Forelimb muscle (tissue), 1 donor: ENCODE measurements at regions not wholly inside any gene's neighbourhood (a gene's known extent, or its start where the extent isn't known, plus 50 kb on each side); places are given as distances from the start of the nearest gene placed in this dataset.

Experiments used
- DNase-seq: peaks from one replicate; pipeline ENCODE4 v3.0.0-alpha.2; 2013; ENCODE audit warnings: low read depth

DNA sequence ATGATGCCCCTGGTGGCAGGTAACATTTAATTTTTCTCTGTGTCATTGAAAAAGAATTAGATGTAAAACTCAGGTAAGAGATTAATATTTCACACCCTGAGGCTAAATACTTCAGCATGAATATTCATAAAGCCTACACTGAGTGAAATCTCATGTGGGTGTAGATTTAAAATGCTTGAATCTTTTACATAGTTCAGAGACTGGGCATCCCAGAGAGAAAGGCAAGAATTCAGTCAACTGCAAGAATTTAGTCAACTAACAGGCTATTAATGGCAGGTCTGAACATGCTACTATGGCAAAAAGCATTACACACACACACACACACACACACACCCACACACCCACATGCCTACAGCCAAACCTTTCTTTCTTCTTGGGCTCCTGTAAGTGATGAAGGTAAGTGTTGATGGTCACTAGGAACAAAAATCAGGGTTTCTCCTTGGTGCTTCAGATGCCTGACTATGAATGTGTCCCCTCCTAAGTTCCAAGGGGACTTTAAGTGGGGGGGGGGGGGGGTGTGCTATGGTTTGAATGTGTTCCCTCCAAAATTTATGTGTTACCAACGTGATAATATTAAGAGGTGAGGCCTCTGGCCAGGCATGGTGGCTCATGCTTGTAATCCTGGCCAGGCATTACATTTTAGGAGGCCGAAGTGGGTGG, 63.7 kb upstream of the PSMD7 start:
- no peak for DNase-seq

DNA sequence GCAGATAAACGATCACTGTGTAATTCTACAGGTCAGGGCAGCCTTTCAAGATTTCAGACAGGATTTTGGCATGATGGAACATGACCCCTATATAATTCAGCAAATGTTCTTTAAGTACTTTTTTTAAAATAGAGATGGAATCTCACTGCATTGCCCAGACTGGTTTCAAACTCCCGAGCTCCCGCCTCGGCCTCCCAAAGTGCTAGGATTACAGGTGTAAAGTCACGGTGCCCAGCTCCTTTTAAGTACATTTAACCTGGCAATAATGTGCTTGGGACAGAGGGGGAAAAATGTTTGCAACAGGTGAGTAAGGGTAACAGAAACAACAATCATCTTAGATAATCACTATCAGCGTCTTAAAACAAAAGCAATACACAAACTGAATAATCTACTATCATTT, 66.5 kb upstream of the PSMD7 start:
- DNase-seq: no peak

DNA sequence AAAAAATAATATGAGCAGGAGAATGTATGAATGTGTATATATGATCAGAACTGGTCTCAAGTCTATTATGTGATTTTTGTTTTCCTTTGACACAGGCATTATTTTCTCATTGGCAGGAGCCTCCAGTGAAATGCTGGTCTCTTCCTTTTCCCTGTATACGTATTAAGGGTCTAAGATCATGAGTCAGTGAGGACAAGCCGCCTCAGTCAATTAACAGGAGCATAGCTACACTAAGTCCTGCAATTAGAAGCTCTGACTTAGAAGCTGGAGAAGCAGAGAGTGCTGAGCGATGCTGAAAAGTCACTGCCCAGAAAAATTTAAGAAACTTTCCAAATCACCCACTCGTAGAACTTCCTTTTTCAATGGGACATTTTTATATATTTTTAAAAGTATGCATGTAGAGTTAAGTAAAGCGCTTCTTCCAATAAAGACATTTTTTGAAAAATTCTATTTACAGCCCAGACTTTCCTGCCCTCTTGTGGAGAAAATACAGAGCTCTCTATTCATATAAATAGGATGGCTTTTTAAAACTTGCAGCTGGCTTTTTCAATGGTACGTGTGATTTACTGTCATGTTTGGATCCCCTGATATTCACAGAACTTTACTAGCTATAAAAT, 70.2 kb upstream of the PSMD7 start:
- DNase-seq: peak; percentile 32

DNA sequence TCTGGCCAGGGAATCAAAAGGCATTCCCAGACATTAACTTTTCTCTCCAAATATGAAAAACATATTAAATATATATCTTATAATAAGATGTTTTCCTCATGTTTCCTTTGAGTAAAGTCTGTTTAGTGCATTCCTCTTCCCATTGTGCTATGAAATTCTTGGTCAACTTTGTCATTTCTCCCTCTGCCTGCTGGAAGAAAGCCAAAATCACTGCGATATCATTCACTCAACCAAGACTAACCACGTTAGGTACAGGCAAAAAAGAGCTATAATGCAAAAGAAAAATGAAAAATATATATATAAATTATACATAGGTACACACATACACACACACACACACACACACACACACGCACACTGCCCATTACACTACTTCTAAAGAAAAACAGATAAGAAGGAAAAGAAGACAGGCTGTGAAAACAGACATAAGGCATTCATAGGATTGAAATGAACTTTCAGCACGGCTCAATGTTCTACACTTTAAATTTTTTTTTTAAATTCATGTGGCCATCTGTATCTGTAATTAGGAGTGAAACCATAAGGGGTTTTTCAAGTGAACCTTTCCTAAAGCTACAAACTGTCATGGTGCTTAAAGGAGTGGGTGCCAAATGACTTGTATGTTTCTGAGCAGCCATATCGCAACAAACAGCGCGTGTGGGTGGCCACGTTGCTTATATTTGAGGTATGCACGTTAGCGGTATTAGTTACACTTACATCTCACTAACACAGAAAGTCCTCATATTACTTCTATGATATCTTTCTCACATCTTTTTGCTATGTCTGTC, 71.6 kb upstream of the PSMD7 start:
- peak; percentile 28 for DNase-seq

DNA sequence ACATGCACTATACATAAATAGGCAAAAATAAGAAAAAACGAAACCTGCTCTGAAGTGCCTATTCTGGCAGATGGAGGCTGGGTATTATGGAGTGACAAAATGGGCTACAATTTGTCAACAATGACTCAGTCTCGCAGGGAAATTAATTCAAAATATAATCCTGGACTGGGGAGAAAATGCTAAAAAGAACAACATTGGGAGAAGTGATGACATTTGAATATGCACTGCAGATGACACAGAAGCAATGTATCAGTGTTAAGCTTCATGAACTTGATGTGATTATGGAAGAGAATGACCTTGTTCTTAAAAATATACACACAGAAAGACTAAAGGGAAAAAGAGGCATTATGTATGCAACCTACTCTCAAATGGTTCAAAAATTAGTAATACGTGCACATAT, 74.8 kb upstream of the PSMD7 start:
- no peak for DNase-seq

DNA sequence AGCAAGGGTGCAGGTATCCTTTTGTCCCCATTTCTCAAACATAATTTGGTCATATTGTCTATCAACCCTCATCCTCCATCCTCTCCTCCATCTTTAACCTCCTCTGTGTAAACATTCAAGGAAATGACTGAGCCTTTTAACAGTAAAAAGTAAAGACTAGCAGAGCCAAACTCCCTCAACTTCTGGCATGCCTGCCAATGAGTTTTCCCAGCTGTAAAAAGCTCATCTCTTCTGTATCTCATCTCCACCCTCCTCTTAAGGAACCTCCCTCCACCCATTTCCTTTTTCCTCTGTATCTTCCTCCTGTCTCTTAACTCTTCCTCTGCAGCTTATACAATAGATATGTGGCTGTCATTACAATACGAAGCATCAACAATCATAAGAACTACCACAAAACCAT, 76.9 kb upstream of the PSMD7 start:
- DNase-seq: no peak

DNA sequence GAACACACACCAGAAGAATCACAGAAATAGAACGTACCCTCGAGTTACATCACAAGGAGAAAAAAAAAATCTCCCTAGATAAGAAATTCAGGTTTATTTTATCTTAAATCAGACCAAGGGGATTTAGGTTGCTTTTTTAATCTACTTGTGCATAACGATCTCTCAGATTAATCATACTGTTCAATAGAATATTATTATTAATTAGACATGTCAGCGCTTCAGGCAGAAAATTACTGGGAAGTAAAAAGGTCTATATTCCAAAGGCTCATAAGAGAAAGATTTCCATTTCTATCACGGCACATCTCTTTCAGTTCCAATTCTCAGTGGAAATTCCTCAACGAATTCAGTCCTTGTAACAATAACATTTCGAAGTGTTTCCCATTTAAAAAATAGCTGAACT, 77.7 kb upstream of the PSMD7 start:
- no peak for DNase-seq

DNA sequence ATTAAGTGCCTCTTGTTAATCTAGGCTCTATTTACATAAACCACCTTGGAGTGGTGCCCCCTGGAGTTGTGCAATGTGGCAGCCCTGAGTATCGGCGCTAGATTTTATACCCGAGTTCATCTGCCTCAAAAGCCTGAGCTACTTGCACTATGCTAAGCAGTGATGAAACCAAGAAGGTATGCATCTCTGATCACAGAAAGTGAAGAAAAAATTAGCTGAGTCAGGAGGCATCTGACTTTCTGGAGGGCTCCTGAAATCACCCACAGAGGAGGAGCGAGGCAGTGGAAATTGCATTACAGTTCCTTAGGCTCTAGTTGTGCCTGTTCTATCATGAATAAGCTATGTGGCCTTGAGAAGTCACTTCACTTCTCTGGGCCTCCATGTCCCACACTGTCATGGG, 80.3 kb upstream of the PSMD7 start:
- no peak for DNase-seq

DNA sequence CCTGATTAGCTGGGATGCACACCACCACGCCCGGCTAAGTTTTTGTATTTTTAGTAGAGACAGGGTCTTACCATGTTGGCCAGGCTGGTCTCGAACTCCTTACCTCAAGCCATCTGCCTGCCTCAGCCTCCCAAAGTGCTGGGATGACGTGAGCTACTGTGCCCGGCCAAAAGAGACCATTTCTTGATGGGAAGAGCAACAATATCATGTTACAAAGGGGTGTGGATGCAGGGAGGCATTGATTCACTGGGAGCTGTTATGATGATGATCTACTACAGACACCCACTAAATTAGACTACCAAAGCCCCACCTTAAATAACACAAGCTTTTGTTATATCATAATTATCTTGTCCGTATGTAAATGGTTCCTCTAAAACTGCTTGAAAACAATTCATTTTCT, 81.4 kb upstream of the PSMD7 start:
- DNase-seq: no peak

DNA sequence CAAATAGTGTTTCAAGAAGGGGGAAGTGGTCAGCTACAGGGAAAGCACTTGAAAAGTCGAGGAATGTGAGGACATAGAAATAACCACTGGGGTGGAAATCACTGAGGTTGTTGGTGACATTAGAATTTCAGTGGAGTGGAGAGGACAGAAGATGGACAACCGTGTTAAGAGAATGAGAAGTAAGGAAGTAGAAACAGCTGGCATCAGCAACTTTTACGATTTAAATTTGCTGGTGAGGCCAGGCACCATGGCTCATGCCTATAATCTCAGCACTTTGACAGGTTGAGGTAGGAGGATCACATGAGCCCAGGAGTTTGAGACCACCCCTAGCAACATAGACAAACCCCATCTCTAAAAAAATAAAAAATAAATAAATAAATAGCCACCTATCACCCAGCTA, 83.2 kb upstream of the PSMD7 start:
- DNase-seq: no peak

DNA sequence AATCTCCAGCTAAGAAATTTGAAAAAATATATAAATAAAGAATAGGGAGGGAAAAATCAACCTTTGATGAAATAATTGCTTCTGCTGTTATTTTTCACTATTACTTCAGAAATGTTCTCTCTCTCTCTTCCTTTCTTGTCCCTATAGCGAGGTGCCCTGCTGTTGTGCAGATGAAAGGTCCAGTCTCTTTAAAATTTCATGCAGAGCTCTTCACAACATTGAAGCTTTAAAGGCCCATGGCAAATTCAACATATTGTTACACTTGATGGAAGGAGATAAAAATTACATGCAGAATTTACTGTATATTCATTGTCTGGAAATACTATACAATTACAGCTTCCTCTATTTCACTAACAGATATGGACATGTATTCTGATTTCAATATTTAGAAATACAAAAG, 86.4 kb upstream of the PSMD7 start:
- no peak for DNase-seq

DNA sequence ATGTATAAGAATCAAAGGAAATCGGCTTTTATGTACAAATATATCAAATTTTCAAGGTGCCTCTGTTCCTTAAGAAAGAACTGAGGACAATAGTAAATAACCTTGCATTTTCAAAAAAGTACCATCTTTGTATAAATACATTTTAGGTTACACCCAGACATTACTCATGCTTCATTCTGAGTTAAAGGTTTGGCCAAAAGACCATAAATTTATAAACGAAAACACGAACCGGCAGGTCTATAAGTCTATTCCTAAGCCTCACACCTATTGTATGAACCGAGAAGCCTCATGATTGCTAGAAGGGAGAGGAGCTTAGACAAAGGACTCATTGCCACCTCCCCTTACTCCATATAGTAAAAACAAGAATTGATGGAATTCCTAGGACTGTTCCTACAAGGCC, 94.6 kb upstream of the PSMD7 start:
- no peak for DNase-seq

DNA sequence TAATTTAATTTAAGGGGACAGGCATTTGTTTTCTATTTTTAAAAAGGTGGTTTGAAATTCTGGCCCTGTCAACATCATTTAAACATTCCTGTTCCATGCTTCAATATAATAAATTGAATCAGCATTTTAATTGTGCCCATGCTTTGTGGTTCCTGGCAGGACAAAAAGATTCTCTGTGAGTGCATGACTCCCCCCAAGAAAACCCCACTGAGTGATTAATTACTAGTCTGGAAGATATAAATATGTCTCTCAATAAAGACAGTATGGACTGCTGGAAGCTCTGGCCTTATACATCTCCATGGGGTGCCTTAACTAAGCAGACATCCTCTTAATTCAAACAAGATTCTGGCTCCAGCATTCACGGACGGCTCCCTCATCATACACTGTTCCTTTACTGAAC, 95.0 kb upstream of the PSMD7 start:
- DNase-seq: no peak

DNA sequence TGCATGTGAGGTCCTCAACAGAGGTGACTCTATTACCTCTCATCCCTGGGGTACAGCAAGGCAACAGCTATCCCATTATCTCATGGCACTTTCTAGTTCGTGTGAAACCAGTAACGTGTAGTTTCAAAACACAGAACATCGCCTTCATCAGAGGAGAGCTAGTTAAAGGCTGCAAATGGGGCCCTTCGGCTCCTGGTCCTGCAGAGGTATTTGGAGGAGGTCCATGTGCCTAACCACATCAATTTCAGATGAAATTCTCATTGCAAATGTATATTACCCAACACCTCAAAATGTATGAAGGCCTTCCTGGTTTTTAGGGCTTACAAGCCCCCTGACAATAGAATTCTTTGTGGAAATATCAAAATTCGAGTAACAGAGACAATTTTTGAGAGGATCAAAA, 95.7 kb upstream of the PSMD7 start:
- no peak for DNase-seq

DNA sequence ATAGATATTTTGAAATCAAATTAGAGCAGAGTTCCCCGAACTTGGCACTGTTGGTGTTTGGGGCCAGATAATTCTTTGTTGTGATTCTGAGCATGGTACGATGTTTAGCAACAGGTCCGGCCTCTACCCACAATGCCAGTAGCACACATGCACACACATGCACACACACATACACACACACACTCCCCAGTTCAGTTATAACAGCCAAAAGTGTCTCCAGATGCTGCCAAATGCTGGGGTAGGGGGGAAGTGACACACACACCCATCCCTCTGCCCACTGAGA, 96.8 kb upstream of the PSMD7 start:
- no peak for DNase-seq

DNA sequence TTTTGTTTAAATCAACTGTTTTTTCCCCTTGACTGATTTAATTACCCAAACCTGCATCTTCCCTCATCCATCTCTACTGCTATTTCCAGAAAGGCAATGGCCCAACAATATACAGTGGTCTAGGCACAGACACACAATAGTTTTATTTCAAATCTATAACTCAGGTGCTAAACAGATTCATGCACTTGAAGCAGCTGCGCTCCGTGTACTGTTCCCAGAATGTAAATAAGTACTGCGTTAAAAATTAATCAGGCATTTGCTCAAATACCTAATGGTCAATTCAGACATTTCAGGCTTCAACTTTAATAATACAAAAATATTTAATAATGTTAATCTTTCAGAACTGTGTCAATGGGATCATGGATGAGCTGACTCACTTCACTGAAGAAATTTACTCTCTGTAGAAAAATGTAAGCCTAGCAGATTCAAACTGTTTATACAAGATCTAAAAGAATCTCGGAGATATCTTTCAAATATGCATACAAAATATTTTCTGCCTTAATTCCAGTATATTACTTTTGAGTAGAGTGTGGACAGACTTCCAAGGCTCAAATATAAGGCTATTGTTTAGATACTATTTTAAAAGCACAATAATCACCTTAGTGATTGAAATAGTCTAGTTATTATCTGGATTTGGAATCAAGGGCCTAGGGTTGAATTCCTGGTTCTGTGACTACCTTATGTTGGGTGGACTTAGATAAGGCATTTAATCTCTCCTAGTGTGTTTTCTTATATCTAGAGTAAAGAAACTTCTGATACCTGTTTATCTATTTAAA, 97.4 kb upstream of the PSMD7 start:
- no peak for DNase-seq

DNA sequence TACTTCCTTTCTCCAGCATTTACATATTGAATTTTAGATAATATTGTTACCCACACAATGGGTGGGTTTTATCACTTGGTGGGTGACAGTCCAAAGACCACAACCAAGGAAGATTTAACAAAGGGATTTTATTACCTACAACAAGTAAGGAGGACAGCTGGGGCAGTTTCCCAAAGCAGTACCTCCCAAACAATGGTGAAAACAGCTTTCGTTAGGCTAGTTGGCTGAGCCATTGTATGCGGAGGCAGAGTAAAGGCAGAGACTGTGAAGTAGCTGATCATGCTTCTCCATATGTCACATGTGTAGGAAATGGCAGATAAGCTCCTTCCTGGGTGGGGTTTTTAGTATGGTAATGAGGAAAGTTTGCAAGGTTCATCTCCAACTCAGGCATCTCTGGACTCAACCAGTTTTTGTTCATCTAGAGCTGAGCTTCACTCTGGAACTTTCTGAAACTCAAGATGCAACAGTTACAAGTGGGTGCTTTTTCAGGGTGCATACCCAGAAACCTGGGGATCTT, 104.3 kb upstream of the PSMD7 start:
- DNase-seq: no peak

DNA sequence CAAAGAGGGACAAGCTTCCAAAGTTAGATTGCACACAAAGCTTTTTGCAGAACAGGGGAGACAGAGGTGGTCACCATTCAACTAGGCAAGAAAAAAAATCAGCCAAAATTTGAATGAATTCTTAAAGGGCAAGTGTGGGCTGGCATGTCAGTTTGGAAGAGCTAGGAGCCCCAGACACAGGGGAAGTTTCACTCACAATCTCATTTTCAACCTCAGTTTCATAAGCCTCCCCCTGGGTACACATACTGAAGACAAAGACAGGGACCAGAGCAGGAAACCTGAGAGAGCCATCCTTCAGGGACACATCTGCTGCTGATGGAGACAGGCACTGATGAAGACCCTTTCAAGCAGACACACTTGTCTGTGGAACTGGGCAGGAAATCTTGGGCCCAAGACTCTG, 106.3 kb upstream of the PSMD7 start:
- DNase-seq: no peak

DNA sequence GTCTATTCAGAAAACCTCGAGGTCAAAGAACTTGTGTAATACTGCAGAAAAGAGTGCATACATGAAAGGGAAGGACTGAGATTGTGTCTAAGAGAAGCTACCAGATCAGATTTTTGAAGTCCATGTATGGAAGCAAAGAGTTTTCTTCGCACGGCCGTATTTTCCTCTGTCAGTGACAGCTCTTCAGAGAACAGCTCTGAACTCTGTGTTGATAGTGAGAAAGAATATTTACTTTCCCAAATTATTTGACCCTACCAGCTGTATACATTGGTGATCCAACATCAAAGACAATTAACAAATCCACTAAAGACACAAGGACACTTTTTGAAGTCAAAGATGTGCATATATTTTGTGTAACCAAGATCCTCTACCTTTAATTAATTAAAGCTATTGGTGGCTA, 107.8 kb upstream of the PSMD7 start:
- DNase-seq: no peak

DNA sequence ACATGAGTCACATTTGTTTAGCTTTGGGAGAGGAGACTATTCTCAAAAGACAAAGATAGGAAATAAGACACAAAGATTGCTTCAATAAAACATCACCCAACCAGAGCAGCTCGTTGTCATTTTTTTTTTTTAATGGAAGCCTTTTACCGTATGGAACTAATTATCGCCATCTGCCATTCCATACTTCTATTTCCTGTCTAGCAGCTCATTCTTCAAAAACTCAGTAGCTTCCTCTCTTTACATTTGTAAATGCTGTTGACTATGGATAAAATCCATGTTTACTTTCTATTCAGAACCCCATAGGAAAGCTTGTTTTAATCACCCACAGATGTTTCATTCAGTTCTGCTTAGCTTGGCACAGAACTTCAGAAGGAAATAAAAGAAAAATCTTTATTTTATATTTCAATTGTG, 110.0 kb upstream of the PSMD7 start:
- peak; percentile 72 for DNase-seq

DNA sequence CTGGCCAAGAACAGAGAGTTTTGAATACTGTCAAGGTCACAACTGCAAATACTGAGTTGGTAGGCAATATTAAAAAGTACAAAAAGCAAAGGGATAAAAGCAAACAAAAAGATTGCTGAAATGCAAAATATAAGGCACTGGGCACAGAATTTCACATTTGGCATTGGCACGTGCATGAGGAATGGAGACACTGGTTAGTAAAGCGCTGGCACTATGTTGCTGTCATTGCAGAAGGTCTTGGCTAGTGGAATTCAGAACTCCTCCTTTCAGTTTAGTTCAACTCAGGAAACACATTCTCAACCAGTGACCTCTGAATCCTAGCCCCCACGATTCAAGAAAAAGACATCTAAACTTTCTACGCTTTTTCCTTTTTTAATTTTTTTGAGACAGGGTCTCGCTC, 111.8 kb upstream of the PSMD7 start:
- no peak for DNase-seq

DNA sequence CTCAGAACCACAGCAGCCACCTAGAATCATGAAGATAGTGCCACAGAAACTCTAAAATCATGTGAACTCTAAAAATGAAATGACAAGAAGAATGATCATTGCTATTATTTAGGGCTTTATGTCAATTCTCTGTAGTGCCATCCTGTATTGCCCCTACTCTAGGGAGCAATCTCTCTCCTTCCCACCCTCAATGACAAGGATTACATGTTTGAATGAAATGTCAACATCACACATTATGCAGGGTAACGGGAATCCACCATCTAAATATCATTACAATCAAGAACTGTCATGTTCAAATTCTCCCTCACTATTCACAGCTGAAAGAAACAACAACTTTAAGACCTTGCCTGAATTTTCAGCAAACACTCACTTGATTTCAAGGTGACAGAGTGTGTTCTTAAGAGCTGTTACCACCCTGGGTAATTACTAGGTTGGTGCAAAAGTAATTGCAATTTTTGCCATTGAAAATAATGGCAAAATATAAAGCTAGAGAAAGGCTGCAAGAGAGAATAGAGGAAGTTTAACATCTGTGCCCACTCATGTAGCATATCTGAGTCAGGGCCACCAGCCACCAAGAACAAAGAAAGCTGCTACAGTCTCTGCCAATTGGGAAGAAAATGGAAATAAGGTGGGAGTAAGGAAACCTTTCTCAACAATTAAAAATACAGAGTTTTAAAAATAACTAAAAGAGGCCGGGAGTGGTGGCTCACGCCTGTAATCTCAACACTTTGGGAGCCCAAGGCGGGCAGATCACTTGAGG, 112.8 kb upstream of the PSMD7 start:
- DNase-seq: no peak
